Activated CD8-positive, alpha-beta T cell treated with anti-CD3 and anti-CD28 coated beads, Interleukin-2, amount 10 ng/mL, durations not matched to agents 7 days and 5 days (primary cell): ENCODE measurements at regions not wholly inside any gene's neighbourhood (a gene's known extent, or its start where the extent isn't known, plus 50 kb on each side); places are given as distances from the start of the nearest gene placed in this dataset.
"Not testable (repeated sequence)": the region's sequence is repeated elsewhere in the genome, so short reads cannot be mapped to it uniquely, and the experiment has no call there.

Experiments
- ATAC-seq: fragments of 150-1000 bp; cut with Tn5 transposase; one replicate; pipeline ENCODE4 v1.10.0; 2021; ENCODE audit warnings: moderate library complexity
- CTCF ChIA-PET: fragments of 350-600 bp; sonication (Branson Sonifier 250); formaldehyde crosslinking; loops from one replicate; lab custom pipeline; 2021; ENCODE audit warnings: antibody characterized with exemption; lab: Charles Lee
- POLR2A ChIA-PET: fragments of 350-600 bp; sonication (Branson Sonifier 250); formaldehyde crosslinking; loops from one replicate; lab custom pipeline; 2021; ENCODE audit warnings: antibody characterized with exemption; lab: Charles Lee
- DNase-seq: peaks from one replicate; pipeline ENCODE4 v3.0.0-alpha.2; 2020
- H3K27ac Mint-ChIP-seq: one replicate; pipeline ENCODE4 v1.8.0; 2021; ENCODE audit warnings: mild to moderate bottlenecking, mixed read lengths
- H3K27me3 Mint-ChIP-seq: one replicate; pipeline ENCODE4 v1.8.0; 2021; ENCODE audit warnings: low read depth, mixed read lengths
- H3K36me3 Mint-ChIP-seq: one replicate; pipeline ENCODE4 v1.8.0; 2021; ENCODE audit warnings: low read depth, mixed read lengths
- H3K4me1 Mint-ChIP-seq: one replicate; pipeline ENCODE4 v1.8.0; 2021; ENCODE audit warnings: low read depth, mixed read lengths
- H3K4me3 Mint-ChIP-seq: one replicate; pipeline ENCODE4 v1.8.0; 2021; ENCODE audit warnings: mild to moderate bottlenecking, mixed read lengths
- H3K9me3 Mint-ChIP-seq: one replicate; pipeline ENCODE4 v1.8.0; 2022; ENCODE audit warnings: mixed read lengths; ENCODE audit not compliant: insufficient read depth

- ChIA-PET CTCF (no interaction called here), POLR2A (no interaction called here)
- no peak for DNase-seq
- no peaks in the 10 kb centered on the region for H3K36me3 Mint-ChIP-seq
- ATAC-seq: no peak
- H3K4me3 Mint-ChIP-seq: no peak overlapping the region
- H3K4me1 Mint-ChIP-seq: no peaks in the 10 kb centered on the region
- H3K27me3 Mint-ChIP-seq: no peaks in the 10 kb centered on the region
- no peak overlapping the region for H3K27ac Mint-ChIP-seq
- H3K9me3 Mint-ChIP-seq: no peaks in the 10 kb centered on the region
Observed at GRCh38 chr11:122019908-122020694, 95.9 kb downstream of the BLID start.

GRCh38 chr11:122007601-122008071, 108.4 kb downstream of the BLID start:
- Mint-ChIP-seq H3K27ac (no peak overlapping the region), H3K27me3 (no peaks in the 10 kb centered on the region), H3K36me3 (no peaks in the 10 kb centered on the region), H3K4me3 (no peak overlapping the region), H3K9me3 (no peaks in the 10 kb centered on the region), H3K4me1 (no peaks in the 10 kb centered on the region)
- no peak for ATAC-seq
- POLR2A ChIA-PET: no interaction called here
- CTCF ChIA-PET: no interaction called here
- DNase-seq: no peak

GRCh38 chr11:122004446-122004845, 111.6 kb downstream of the BLID start:
- no peaks in the 10 kb centered on the region for H3K27me3 Mint-ChIP-seq
- no peaks in the 10 kb centered on the region for H3K9me3 Mint-ChIP-seq
- no peaks in the 10 kb centered on the region for H3K36me3 Mint-ChIP-seq
- no peak overlapping the region for H3K4me3 Mint-ChIP-seq
- ATAC-seq: no peak
- H3K27ac Mint-ChIP-seq: no peak overlapping the region
- POLR2A ChIA-PET: no interaction called here
- CTCF ChIA-PET: no interaction called here
- H3K4me1 Mint-ChIP-seq: no peaks in the 10 kb centered on the region
- no peak for DNase-seq

- H3K27ac Mint-ChIP-seq: no peak overlapping the region
- H3K4me1 Mint-ChIP-seq: no peaks in the 10 kb centered on the region
- no peaks in the 10 kb centered on the region for H3K36me3 Mint-ChIP-seq
- H3K4me3 Mint-ChIP-seq: no peak overlapping the region
- H3K9me3 Mint-ChIP-seq: no peaks in the 10 kb centered on the region
- no peak for DNase-seq
- ChIA-PET CTCF (no interaction called here), POLR2A (no interaction called here)
- no peak for ATAC-seq
- H3K27me3 Mint-ChIP-seq: no peaks in the 10 kb centered on the region
Observed at GRCh38 chr11:122002926-122003325, 113.1 kb downstream of the BLID start.

GRCh38 chr11:122002047-122002446, 114.0 kb downstream of the BLID start:
- H3K36me3 Mint-ChIP-seq: no peaks in the 10 kb centered on the region
- H3K4me3 Mint-ChIP-seq: no peak overlapping the region
- ChIA-PET POLR2A (no interaction called here), CTCF (no interaction called here)
- ATAC-seq (no peak), DNase-seq (no peak)
- H3K4me1 Mint-ChIP-seq: no peaks in the 10 kb centered on the region
- no peaks in the 10 kb centered on the region for H3K9me3 Mint-ChIP-seq
- H3K27ac Mint-ChIP-seq: no peak overlapping the region
- no peaks in the 10 kb centered on the region for H3K27me3 Mint-ChIP-seq

GRCh38 chr11:121999651-122000050, 116.4 kb downstream of the BLID start:
- no peak overlapping the region for H3K27ac Mint-ChIP-seq
- ATAC-seq (no peak), DNase-seq (no peak)
- H3K4me1 Mint-ChIP-seq: no peaks in the 10 kb centered on the region
- no peak overlapping the region for H3K4me3 Mint-ChIP-seq
- no peaks in the 10 kb centered on the region for H3K36me3 Mint-ChIP-seq
- no peaks in the 10 kb centered on the region for H3K27me3 Mint-ChIP-seq
- H3K9me3 Mint-ChIP-seq: no peaks in the 10 kb centered on the region
- POLR2A ChIA-PET: no interaction called here
- CTCF ChIA-PET: no interaction called here

- ATAC-seq: no peak
Observed at GRCh38 chr11:121996574-121996973, 119.4 kb downstream of the BLID start.

GRCh38 chr11:121983901-121984300, 132.1 kb downstream of the BLID start:
- Mint-ChIP-seq H3K4me3 (no peak overlapping the region), H3K9me3 (no peaks in the 10 kb centered on the region), H3K36me3 (no peaks in the 10 kb centered on the region), H3K4me1 (no peaks in the 10 kb centered on the region), H3K27me3 (peaks cover 3% of the 10 kb centered on the region), H3K27ac (no peak overlapping the region)
- DNase-seq (no peak), ATAC-seq (no peak)
- CTCF ChIA-PET: no interaction called here
- POLR2A ChIA-PET: no interaction called here

More at GRCh38 chr11:121996574-121996973, 119.4 kb downstream of the BLID start:
- Mint-ChIP-seq H3K9me3 (no peaks in the 10 kb centered on the region), H3K27me3 (no peaks in the 10 kb centered on the region), H3K4me1 (no peaks in the 10 kb centered on the region), H3K36me3 (no peaks in the 10 kb centered on the region), H3K4me3 (no peak overlapping the region), H3K27ac (no peak overlapping the region)
- DNase-seq: no peak
- ChIA-PET CTCF (no interaction called here), POLR2A (no interaction called here)

- POLR2A ChIA-PET, ATAC-seq, H3K4me1 Mint-ChIP-seq, H3K27me3 Mint-ChIP-seq, H3K36me3 Mint-ChIP-seq, H3K9me3 Mint-ChIP-seq, H3K4me3 Mint-ChIP-seq, H3K27ac Mint-ChIP-seq, DNase-seq, CTCF ChIA-PET: not testable (repeated sequence)
Observed at GRCh38 chr11:121977914-121978313, 138.1 kb downstream of the BLID start.

GRCh38 chr11:121968638-121969037, 147.4 kb downstream of the BLID start:
- no peaks in the 10 kb centered on the region for H3K36me3 Mint-ChIP-seq
- no peak overlapping the region for H3K27ac Mint-ChIP-seq
- peaks cover 2% of the 10 kb centered on the region for H3K27me3 Mint-ChIP-seq
- no peak overlapping the region for H3K4me3 Mint-ChIP-seq
- ChIA-PET POLR2A (no interaction called here), CTCF (no interaction called here)
- DNase-seq (no peak), ATAC-seq (no peak)
- peaks cover 7% of the 10 kb centered on the region for H3K4me1 Mint-ChIP-seq
- no peaks in the 10 kb centered on the region for H3K9me3 Mint-ChIP-seq

- H3K27ac Mint-ChIP-seq: no peak overlapping the region
- ATAC-seq: no peak
- H3K9me3 Mint-ChIP-seq: no peaks in the 10 kb centered on the region
Observed at GRCh38 chr11:121967131-121967704, 148.8 kb downstream of the BLID start.

GRCh38 chr11:121965330-121965729, 150.7 kb downstream of the BLID start:
- Mint-ChIP-seq H3K27me3 (no peaks in the 10 kb centered on the region), H3K4me3 (no peak overlapping the region), H3K4me1 (peaks cover 7% of the 10 kb centered on the region), H3K9me3 (no peaks in the 10 kb centered on the region), H3K27ac (no peak overlapping the region), H3K36me3 (no peaks in the 10 kb centered on the region)
- DNase-seq (no peak), ATAC-seq (no peak)
- ChIA-PET POLR2A (no interaction called here), CTCF (no interaction called here)

More at GRCh38 chr11:121967131-121967704, 148.8 kb downstream of the BLID start:
- CTCF ChIA-PET: no interaction called here
- POLR2A ChIA-PET: no interaction called here
- Mint-ChIP-seq H3K27me3 (peaks cover 2% of the 10 kb centered on the region), H3K4me3 (no peak overlapping the region), H3K36me3 (no peaks in the 10 kb centered on the region), H3K4me1 (peaks cover 7% of the 10 kb centered on the region)
- no peak for DNase-seq
